Transverse colon (tissue), 4 donors: ENCODE measurements at regions not wholly inside any gene's neighbourhood (a gene's known extent, or its start where the extent isn't known, plus 50 kb on each side); places are given as distances from the start of the nearest gene placed in this dataset.

Experiments used
- EP300 ChIP-seq: sonication (generic); formaldehyde crosslinking; IDR thresholded peaks from one replicate; pipeline ENCODE4 v1.6.1; 2017; ENCODE audit warnings: antibody characterized with exemption, low read depth
- POLR2A ChIP-seq: fragments of 450-650 bp; IDR thresholded peaks from one replicate; pipeline ENCODE4 v1.6.1; 2016; ENCODE audit warnings: antibody characterized with exemption, mild to moderate bottlenecking, moderate library complexity
- POLR2AphosphoS5 ChIP-seq, 3 donors: sonication (generic); formaldehyde crosslinking; IDR thresholded peaks; one replicate each; pipeline ENCODE4 v1.6.1; 2016; ENCODE audit warnings: antibody characterized with exemption in 3 of 3
- TF ChIP-seq, protein P1 (sequence below), 5 experiments: fragments of 200-600 bp in 3 of 5; fragments of 450-650 bp in 2 of 5; sonication (generic) in 3 of 5; IDR thresholded peaks; 1 replicate in 2 of 5; 2 replicates in 3 of 5; pipeline ENCODE4 v1.5.1; 2016 to 2017; ENCODE audit warnings: antibody characterized with exemption in 5 of 5, inconsistent platforms in 3 of 5, mild to moderate bottlenecking in 2 of 5, moderate library complexity in 1 of 5

DNA sequence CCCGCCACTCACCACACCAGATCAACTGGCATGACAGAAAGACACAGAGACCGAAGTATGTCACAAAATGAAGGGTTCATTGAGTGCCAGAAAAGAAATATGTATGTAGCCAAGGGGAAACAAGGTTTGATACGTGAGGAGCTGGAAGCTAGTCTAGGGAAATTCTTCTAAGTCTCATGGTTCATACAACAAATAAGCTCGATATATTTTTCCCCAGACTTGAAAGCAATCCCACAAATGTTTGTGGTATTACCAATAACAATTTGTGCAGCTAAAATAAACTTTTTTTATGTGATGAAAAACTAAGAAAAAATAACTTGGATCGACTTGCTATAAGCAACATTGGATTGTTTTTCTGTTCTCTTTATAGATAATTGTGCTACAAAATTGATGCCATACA is 777.0 kb downstream of the TSN start:
- TF ChIP-seq, protein P1, sequence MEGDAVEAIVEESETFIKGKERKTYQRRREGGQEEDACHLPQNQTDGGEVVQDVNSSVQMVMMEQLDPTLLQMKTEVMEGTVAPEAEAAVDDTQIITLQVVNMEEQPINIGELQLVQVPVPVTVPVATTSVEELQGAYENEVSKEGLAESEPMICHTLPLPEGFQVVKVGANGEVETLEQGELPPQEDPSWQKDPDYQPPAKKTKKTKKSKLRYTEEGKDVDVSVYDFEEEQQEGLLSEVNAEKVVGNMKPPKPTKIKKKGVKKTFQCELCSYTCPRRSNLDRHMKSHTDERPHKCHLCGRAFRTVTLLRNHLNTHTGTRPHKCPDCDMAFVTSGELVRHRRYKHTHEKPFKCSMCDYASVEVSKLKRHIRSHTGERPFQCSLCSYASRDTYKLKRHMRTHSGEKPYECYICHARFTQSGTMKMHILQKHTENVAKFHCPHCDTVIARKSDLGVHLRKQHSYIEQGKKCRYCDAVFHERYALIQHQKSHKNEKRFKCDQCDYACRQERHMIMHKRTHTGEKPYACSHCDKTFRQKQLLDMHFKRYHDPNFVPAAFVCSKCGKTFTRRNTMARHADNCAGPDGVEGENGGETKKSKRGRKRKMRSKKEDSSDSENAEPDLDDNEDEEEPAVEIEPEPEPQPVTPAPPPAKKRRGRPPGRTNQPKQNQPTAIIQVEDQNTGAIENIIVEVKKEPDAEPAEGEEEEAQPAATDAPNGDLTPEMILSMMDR (IDR thresholded peaks at IDR 0.05), result no peak
- no peak for TF ChIP-seq POLR2A
- TF ChIP-seq POLR2AphosphoS5 (IDR thresholded peaks at IDR 0.05), result no peak
- no peak for TF ChIP-seq EP300
